Renal cortex interstitium (tissue), 11 donors: ENCODE measurements at regions not wholly inside any gene's neighbourhood (a gene's known extent, or its start where the extent isn't known, plus 50 kb on each side); places are given as distances from the start of the nearest gene placed in this dataset.
A peak's percentile ranks its signal among the peaks of the same experiment; 100 is the strongest.

ENCODE experiments used
- DNase-seq, 11 donors: peaks; one replicate each; pipeline ENCODE4 v3.0.0-alpha.2; 2013; ENCODE audit warnings: low read depth in 9 of 11, low spot score in 4 of 11; ENCODE audit errors: extremely low read depth in 1 of 11

DNA sequence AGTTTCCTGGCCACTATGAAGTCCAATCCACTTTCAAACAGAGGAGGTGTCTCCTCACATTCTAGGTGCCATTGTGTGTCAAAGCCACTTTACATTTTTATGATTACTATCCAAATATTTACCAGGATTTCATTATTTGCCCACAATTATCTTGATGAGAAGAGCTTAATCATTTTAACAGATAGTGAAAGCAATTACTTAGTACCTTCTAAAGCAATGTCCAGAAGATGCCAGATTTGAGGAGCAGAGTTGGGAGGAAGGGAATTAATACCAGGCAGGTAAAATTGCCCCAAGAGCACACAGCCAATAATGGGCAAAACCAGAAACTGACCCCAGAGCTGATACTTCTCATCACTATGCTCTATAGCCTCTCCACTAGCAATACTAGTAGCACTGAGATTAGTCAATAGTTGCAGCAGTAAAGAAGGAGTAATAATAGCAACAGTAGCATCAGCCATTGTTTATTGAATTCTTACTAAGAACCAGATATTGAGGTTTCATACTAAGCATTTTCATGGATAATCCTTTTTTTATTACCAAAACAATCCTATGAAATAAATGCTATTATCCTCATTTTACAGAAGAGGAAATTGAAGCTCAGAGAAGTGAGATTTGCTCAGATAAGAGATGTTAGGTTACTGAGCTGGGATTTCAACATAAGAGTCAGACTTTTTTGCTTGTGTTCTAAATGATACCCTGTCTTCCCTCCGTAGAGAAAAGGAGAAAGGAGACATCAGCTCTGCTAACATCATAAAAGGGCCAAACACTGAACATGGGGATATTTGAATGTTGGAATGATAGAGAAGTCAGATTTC lies 509.3 kb upstream of the CFAP20DC start:
- DNase-seq, result no peak

DNA sequence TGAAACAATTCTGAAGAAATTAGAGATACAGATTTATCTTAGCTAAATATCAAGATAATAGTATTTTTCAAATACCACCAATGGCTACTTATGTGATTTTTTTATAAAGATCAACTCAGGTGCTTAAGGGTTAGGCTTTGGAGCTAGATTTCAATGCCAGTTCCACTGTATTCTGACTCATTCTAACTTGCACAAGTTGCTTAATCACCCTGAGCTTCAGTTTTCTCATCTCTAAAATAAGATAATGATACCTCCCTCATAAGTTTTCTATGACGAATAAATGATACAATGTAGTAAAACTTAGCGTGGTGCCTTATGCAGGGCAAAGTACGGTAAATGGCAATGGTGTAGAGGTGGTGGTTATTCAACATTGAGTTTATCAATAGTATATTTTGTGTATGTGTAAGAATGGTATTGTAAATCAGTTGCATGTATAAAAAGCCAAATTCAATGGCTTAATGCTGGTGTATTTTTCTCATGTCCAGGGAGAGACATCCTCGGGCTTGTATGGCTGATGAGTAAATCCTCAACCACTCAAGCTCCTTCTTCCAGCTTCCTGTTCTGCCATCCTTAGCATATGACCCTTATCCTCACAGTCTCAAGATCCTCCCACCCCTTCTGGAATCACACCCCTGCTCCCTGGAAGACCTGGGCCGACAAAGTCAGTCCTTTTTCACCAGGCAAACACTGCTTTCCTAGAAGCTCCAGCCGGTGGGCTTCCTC lies 505.9 kb upstream of the CFAP20DC start:
- DNase-seq, result no peak

- no peak for DNase-seq
Observed at GRCh38 chr3:59553076-59553475, 503.3 kb upstream of the CFAP20DC start.

DNA sequence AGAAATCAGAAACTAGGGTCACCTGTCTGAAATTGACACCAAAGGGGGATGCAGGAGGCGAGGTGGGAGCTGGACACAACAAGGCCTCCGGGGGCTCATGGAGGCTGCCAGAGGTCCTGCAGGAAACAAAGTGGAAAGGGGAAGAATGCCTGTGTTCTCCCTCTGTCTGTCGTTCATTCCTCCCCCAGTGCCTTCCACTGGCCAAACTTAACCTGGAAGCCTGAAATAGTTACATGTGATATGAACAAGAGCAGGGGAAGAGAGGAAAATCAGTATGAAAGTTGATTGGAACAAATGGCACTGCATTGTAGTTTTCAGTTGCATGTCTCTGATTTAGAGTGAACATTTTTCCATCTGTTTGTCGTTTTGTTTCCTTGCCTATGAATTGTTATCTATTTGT lies 502.0 kb upstream of the CFAP20DC start:
- no peak for DNase-seq

- DNase-seq, result no peak
Observed at GRCh38 chr3:59549962-59550361, 500.1 kb upstream of the CFAP20DC start.

DNA sequence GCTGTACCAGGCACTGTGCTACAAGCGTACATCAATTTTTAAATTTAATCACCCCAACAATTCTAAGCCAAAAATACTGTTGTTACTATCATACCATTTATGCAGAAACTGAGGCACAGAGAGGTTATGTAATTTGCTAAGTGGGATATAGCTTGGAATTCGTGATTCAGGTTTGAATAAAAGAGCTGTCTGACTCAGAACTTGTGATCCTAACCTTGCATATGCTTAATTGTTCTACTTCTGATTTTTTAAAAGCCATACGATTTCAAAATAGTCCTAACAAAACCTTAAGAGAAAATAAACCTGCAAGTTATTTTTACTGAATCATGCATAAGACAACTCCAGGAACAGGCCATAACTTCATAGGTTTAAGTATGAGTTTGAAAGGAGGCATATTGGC lies 498.0 kb upstream of the CFAP20DC start:
- DNase-seq, result no peak

- no peak for DNase-seq
Observed at GRCh38 chr3:59546522-59546921, 496.7 kb upstream of the CFAP20DC start.

- no peak for DNase-seq
Observed at GRCh38 chr3:59545374-59545773, 495.5 kb upstream of the CFAP20DC start.

GRCh38 chr3:59542276-59542675 lies 492.5 kb upstream of the CFAP20DC start:
- DNase-seq, result no peak

- no peak for DNase-seq
Observed at GRCh38 chr3:59540696-59541095, 490.9 kb upstream of the CFAP20DC start.

- DNase-seq, result no peak
Observed at GRCh38 chr3:59540241-59540640, 490.4 kb upstream of the CFAP20DC start.

DNA sequence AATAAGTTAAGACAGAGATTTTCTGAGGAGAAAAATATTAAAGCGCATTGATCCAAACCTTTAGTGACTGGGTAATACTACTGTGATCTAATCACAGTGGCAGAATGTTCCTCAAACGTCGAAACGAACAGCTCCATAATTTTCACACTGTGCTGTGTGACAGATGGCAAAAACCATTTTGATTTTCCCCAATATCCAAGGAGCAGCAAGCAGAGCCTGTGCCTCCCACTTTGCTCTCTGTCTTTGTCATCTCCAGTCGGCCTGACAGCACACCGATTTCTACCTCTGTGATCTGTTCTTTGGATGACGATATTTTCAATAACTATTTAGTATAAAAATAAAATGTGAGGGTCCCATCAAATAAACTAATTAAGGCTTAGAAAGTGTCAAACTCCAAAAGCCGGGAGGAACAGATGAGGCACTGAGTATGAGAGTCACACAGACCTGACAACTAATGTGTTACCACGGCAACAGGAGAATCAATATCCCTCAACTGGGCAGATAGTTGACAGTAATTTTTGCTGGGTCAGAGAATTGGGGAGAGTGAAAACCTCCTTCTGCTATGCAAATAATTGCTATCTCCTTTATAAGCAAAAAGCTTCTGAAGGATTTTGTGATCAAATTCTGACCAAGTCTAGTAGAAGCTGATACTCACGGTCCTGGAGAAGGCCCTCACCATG lies 489.1 kb upstream of the CFAP20DC start:
- no peak for DNase-seq

DNA sequence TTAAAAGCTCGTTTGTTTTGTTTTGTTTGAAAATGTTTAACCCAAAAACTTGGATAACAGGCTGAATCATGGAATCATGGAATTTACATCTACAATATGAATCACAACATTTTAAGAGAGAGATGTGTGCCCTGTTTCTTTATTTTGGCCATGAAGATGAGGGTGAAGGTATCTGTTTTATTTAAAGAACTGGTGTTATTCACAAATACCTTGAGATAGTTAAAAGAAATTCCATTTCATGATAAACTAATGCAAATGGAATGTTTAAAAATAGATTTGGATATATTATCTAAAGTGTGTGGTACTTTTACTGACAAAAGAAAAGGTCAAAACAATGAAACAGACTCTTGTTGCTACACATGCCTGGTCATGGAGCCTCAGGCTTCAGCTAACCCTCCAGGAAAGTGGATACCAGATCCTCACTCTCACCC lies 486.0 kb upstream of the CFAP20DC start:
- no peak for DNase-seq

DNA sequence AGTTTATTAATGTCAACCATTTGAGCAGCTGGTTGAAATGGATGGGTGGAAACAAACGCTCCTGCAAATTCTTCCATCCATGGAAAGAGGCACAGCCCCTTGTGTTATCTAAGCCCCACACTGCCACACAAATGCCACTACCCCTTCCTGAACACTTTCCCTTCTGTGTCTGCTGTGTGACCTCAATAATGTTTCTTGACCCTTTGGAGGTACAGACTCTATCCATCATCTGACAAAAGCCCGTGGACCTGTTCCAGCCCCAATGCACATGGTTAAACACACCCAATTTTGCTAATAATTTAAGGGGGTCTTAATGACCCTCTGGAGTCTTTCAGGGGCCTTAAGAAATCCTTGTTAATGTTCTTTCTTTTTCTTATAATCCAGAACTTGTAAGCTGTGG lies 482.2 kb upstream of the CFAP20DC start:
- no peak for DNase-seq

GRCh38 chr3:59531066-59531745 lies 481.4 kb upstream of the CFAP20DC start:
- DNase-seq, result peak in 1 of 11 donors; percentile 29

DNA sequence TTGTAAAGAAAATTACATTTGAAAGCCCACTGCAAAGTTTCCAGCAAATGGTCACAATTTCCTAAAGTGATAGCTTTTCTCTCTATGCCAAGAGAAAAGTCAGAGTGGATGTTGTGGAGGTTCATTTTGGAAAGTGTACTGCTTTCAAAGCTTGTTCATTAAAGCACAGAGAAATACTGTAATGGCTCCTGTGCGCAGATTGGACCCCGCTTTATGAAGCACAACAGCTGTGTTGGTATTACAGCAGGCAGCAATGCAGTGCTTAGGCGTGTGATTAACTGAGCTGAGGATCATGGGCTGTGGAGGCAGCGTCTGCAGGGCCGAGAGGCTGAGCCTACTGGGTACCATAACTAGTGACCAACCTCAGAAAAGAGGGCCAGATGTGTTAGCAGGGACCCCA lies 478.4 kb upstream of the CFAP20DC start:
- no peak for DNase-seq

DNA sequence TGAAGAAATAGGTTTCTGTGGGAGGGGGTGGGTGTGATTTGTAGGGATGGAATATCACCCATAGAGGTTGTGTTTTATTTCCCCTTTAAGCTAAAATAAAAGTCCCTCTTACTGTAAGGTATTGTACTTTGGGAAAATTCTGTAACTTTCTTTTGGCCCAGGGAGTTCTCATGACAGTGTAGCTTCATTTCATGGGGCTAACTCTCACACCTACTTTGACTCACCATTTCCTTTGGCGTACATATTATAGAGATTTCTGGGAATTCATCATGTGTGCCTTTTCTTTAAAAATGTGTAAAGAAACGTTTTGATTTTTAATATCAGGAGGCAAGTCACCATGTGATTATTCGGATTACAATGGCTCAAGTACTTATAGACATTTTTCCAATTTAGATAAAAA lies 477.7 kb upstream of the CFAP20DC start:
- no peak for DNase-seq

DNA sequence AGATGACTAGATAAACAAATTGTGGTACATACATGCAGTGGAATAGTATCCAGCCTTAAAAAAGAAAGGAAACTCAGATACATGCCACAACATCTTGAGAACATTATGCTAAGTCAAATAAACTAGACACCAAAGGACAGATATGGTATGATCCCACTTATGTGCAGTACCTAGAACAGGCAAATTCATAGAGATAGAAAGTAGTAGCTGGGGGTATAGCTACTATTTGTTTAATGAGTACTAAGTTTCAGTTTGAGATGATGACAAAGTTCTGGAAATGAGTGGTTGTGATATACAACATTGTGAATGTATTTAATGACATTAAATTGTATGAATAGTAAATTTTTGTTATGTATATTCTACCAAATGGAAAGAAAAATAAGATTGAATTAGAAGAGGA lies 477.2 kb upstream of the CFAP20DC start:
- DNase-seq, result no peak

DNA sequence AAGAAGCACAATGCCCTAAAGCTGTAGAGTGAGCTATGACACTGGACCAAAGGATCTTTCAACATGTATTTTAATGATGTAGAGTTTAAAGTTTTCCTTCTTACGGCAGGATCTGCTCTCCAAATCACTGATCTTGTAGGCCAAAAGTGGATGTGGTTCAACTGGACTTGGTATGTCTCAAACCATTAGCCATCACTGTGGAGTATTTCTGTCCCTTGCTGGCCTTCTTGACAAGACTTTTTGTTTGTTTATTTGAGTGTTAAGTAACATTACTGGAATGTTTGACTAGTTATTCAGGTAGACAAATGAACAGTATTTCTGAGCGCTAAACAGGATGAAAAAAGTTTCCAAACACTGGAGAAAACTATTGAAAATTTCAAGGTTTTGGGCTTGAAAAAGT lies 472.7 kb upstream of the CFAP20DC start:
- DNase-seq, result no peak

DNA sequence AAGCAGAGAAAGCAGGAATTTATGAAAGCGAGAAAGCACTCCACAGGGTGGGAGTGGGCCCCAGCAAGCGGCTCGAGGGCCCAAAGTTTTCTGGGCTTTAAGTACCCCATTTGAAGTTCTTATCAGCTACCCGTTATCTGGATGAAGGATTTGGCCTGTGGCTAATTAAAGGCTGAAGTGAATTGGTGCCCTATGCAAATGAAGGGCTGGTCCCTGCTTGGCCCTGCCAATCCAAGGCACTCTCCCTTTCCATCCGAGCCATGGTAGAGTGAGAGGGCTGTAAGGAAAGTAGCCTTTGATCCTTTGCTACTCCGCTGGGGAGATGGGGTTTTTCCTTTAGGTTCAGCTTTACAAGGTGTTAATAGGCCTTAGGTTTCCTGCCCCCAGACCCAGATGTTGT lies 469.3 kb upstream of the CFAP20DC start:
- no peak for DNase-seq
